HL-60 (cell line): ENCODE measurements at regions not wholly inside any gene's neighbourhood (a gene's known extent, or its start where the extent isn't known, plus 50 kb on each side); places are given as distances from the start of the nearest gene placed in this dataset.
A peak's percentile ranks its signal among the peaks of the same experiment; 100 is the strongest.

Source experiments
- DNase-seq, 2 experiments: peaks; one replicate each; pipeline ENCODE4 v3.0.0-alpha.2; 2010 to 2020; ENCODE audit warnings: low read depth in 1 of 2, low spot score in 1 of 2
- H3K27ac ChIP-seq: fragments of 250-450 bp; sonication (Bioruptor Pico); replicated peaks from 2 replicates; pipeline ENCODE4 v1.5.1; 2020; ENCODE audit warnings: mild to moderate bottlenecking, moderate library complexity
- H3K27me3 ChIP-seq: fragments of 250-450 bp; sonication (Bioruptor Pico); 2 replicates; pipeline ENCODE4 v1.5.1; 2021; ENCODE audit warnings: mild to moderate bottlenecking, moderate library complexity; ENCODE audit not compliant: insufficient read depth, poor library complexity, severe bottlenecking
- H3K4me3 ChIP-seq: replicated peaks from 2 replicates; pipeline ENCODE4 v1.5.1; 2011; ENCODE audit warnings: mild to moderate bottlenecking, control low read depth, low read length; ENCODE audit not compliant: insufficient read depth
- CTCF ChIP-seq: IDR thresholded peaks from one replicate; pipeline ENCODE4 v1.5.1; 2011; ENCODE audit warnings: low read length, control low read depth, inconsistent platforms; ENCODE audit not compliant: insufficient read depth
- GABPA ChIP-seq: IDR thresholded peaks from 2 replicates; pipeline ENCODE4 v1.6.1; 2012; ENCODE audit warnings: low read depth
- POLR2AphosphoS5 ChIP-seq: IDR thresholded peaks from 2 replicates; pipeline ENCODE4 v1.6.1; 2012; ENCODE audit warnings: low read depth
- REST ChIP-seq: IDR thresholded peaks from 2 replicates; pipeline ENCODE4 v1.6.1; 2012; ENCODE audit warnings: low read depth; ENCODE audit not compliant: insufficient replicate concordance
- SPI1 ChIP-seq: IDR thresholded peaks from 2 replicates; pipeline ENCODE4 v1.6.1; 2012; ENCODE audit warnings: low read depth, mild to moderate bottlenecking, borderline replicate concordance

GRCh38 chr2:12415536-12415935 is 301.2 kb upstream of the TRIB2 start:
- TF ChIP-seq POLR2AphosphoS5: no peak
- no peak for TF ChIP-seq SPI1
- no peak for TF ChIP-seq GABPA
- no peak for DNase-seq
- H3K4me3 ChIP-seq: no peak overlapping the region
- H3K27ac ChIP-seq: no peak overlapping the region
- H3K27me3 ChIP-seq: no peaks in the 10 kb centered on the region

- TF ChIP-seq REST: no peak
- peak in 1 of 2 experiments; percentile 23 for DNase-seq
- Histone ChIP-seq H3K27ac (no peak overlapping the region), H3K27me3 (no peaks in the 10 kb centered on the region), H3K4me3 (no peak overlapping the region)
Observed at GRCh38 chr2:12416600-12416999, 300.1 kb upstream of the TRIB2 start.

GRCh38 chr2:12417786-12418185 is 298.9 kb upstream of the TRIB2 start:
- Histone ChIP-seq H3K27ac (no peak overlapping the region), H3K4me3 (no peak overlapping the region), H3K27me3 (no peaks in the 10 kb centered on the region)
- TF ChIP-seq POLR2AphosphoS5 (no peak), GABPA (no peak), SPI1 (no peak), CTCF (no peak), REST (no peak)
- no peak for DNase-seq

GRCh38 chr2:12419803-12420202 is 296.9 kb upstream of the TRIB2 start:
- Histone ChIP-seq H3K27me3 (no peaks in the 10 kb centered on the region), H3K4me3 (no peak overlapping the region), H3K27ac (no peak overlapping the region)
- no peak for DNase-seq
- TF ChIP-seq GABPA (no peak), REST (no peak), SPI1 (no peak), POLR2AphosphoS5 (no peak)

- no peaks in the 10 kb centered on the region for H3K27me3 ChIP-seq
- no peak overlapping the region for H3K4me3 ChIP-seq
- no peak for TF ChIP-seq GABPA
- H3K27ac ChIP-seq: no peak overlapping the region
- DNase-seq: no peak
Observed at GRCh38 chr2:12421046-12421445, 295.7 kb upstream of the TRIB2 start.
